ENCODE measurements at regions not wholly inside any gene's neighbourhood (a gene's known extent, or its start where the extent isn't known, plus 50 kb on each side); places are given as distances from the start of the nearest gene placed in this dataset.

DNA sequence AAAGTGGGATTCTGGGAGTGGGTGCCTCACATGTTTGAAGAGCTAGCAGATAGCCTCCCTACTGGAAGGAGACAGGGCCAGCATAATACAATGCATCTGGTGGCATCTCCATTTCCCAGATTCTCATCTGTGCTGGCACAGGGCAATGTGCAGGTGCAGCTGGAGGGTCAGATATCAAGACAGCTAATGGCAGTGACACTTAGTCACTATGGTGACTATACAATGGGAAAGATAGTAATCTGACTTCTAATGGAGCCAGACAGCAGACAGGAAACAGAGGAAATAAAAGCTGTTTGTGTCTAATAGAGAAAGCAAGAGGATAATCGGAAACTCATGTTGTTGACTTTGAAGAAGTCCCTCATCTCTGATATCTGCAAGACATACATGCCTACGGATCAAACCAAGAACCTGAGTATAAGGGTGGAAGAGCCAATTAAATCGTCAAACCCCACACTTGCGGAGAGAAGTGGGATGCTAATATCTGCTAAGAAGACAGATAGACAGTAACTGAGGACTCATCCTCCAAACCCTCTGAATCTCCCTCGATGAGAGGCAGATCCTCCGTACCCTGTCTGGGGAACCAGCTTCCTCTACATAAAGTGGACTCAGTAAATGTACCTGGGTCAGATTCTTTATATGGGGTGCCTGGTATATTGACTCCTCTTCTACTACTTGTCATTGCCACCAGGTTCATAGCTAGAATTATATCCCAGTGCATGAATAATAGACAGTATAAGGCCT is 692.7 kb downstream of the SOCS6 start:
- TF ChIP-seq, protein P1, sequence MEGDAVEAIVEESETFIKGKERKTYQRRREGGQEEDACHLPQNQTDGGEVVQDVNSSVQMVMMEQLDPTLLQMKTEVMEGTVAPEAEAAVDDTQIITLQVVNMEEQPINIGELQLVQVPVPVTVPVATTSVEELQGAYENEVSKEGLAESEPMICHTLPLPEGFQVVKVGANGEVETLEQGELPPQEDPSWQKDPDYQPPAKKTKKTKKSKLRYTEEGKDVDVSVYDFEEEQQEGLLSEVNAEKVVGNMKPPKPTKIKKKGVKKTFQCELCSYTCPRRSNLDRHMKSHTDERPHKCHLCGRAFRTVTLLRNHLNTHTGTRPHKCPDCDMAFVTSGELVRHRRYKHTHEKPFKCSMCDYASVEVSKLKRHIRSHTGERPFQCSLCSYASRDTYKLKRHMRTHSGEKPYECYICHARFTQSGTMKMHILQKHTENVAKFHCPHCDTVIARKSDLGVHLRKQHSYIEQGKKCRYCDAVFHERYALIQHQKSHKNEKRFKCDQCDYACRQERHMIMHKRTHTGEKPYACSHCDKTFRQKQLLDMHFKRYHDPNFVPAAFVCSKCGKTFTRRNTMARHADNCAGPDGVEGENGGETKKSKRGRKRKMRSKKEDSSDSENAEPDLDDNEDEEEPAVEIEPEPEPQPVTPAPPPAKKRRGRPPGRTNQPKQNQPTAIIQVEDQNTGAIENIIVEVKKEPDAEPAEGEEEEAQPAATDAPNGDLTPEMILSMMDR (IDR thresholded peaks at IDR 0.05; ENCODE audit: low read length), result no peak
- no peak for TF ChIP-seq EZH2 (optimal IDR thresholded peaks at IDR 0.05; ENCODE audit: low read depth, low read length)
